Dedifferentiated amniotic fluid mesenchymal stem cell (primary cell): ENCODE measurements at regions not wholly inside any gene's neighbourhood (a gene's known extent, or its start where the extent isn't known, plus 50 kb on each side); places are given as distances from the start of the nearest gene placed in this dataset.

Source experiments
- DNase-seq: peaks from one replicate; pipeline ENCODE4 v3.0.0-alpha.2; 2016; ENCODE audit errors: extremely low spot score

DNA sequence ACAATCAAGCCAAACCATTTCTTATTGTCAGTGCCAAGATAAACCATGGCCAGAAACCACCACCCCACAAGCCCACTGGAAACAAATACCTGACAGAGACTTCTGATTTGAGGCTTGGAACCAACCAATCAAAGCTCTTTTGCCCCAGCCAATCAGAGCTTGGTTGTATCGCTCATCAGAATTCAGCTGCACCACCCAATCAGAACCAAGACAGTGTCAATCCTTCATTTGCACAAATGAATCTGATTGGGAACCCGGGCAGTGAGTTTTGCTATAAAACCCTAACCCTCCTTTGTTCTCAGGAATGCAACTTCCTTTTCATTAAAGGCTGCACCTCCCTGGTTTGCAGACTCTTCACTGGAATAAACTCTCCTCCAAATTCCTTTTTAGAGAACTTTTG lies 87.4 kb downstream of the ELAPOR2 start:
- no peak for DNase-seq

DNA sequence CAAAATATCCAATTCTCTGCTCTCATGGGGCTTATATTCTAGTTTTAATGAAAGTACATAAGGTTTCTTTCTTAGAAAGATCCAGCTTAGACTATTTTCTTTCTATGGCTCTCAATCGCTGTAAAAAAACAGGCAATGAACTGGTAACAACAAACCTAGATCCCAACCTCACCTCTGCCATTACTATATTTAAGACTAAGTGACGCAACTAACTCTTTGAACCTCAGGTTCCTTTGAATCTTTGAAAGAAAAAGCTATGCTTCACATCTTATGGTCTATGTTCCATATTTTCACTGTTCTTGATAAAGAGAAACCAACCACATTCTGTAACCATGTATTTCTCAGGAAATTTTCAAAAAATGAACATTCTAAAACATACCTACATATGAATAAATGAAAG lies 88.5 kb downstream of the ELAPOR2 start:
- no peak for DNase-seq

DNA sequence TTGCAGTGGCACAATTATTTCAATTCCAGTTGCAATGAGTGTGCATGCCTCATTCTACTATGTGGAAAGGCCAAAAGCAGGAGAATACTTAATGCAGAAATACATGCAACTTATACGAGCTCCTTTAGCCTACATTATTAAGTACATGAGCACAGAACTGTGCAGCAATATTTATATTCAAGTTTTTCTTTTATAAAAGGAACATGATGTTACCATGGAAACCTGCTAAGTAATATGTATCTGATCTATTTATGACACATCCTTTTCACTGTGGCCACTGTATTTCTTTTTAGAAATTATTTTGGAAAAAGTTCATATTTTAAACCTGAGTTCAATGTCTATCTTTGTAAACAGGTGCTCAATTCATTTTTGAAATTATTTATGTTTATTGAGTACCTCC lies 88.9 kb downstream of the ELAPOR2 start:
- no peak for DNase-seq

DNA sequence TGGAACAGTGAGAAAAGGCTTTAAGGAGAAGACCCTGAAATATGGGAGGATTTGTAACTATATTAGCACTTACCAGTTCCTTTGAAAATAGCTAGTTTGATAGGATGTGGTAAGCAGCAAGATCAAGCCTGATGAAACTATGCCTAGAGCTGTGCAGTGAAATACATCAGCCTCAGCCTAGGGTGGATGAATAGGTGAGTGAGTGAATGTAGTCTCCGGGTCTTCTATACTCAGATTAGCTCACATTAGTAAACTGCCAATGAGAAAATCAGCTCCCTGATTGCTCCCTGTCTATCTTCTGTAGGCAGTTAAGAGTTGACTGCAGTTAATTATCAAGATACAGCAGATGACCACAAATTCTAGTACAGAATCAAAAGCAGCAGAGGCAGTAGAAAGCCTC lies 89.6 kb downstream of the ELAPOR2 start:
- DNase-seq, result no peak

DNA sequence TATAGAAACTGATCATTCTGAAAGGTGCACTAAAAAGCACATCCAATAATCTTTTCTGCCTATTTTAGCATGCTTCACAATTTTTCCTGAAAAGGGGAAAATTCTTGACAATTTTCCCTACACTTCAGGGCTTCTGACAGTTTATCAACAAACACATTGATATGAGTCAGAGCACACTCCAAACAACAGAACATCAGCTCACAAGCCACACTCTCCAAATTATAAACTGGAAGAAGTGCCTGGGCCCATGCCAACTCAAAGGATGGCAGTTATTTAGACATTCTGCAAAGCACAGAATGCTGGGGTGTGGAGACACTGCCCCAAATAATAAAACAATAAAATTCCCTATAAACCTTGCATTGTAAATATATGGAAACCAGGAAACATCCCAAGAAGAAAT lies 90.8 kb downstream of the ELAPOR2 start:
- no peak for DNase-seq

DNA sequence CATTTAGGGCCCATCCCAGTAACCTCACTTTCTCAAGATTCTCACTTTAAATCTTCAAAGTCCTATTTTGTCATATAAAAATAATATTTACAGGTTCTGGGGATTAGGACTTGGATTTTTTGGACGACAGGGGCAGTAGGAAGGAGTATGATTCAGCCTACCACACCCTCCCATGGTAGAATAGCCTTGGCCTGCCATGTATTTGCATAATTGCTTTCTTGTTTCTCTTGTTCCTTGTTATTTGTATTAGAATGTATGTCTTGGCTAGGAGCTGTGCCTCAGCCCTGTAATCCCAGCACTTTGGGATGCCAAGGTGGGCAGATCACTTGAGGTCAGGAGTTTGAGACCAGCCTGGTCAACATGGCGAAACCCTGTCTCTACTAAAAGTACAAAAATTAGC lies 92.5 kb downstream of the ELAPOR2 start:
- no peak for DNase-seq

DNA sequence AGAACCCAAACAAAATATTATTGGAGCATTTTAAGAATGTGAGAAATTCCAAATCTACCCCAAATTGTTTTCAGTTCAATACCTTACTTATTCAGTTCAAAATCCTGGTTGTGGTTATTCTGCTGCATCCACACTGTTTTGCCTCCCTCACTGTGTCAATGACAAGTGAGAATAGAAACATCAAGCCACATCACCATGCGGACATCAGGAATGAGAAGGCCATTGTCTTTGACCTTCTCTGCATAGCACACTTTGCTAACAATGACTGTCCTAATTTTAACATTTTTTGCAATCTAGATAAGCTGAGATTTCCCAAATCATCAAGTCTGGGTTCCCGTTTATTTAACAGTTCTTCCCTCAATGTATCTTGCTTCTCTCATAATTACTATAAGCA lies 93.7 kb downstream of the ELAPOR2 start:
- no peak for DNase-seq

DNA sequence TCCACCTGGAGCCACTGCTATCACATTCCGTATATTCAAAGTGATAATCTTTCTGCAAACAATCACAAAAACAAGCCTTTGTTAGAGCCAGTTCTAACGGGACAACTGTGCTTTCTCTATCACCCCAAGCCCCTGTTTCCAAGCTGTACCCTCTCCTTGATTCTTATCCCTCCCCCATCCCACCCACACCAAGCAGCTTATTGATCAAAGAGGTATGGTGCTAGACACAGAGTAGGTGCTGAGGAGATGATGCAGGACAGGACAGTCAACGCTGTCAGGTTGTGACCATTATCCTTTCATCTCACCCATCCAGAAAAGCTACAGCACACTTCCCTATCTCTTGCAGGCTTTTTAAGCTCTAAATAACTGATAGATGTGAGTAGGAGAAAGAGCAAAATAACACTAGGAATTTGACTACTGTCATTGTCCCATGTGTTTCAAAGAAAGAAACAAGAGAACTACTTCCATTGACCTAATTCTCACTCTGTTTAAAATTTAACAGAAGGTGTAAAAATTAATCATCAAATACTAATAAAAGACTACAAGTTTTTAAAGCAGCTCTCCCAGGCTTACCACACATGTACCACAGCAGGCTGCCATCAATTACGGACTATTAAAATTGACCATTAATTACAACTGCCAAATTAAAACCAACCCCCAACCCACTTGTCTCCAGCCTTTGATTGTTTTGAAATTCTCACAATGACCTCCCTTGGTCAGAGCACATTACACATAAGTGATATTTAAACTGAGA lies 94.3 kb downstream of the ELAPOR2 start:
- DNase-seq, result no peak

DNA sequence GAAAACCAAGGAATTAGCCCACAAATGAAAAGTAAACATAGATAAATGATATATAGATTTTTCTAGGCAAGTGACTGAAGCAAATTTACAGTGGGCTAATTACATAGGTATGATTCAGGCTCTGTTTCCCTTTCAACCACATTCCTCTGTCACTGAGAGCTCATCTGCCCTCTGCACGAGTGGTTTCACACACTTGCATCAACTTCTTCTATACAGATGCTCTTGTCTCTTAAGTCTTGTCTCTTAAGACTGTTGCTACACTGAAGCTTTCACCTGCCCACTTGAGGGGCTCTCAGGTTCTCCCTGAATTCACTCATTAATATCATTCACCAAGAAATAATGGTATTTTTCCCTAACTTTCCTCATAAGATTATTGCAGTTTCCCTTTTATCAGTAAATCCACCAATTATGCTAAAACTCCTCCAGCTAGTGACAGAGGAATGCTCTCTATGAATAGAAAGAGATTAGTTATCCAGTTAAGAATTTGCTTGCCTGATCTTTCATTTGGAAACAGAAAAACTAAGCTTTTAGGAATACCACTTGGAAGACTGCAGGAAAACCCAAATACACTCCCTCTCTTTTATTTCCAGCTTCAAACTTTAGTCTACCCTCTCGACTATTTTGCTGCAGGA lies 95.7 kb downstream of the ELAPOR2 start:
- DNase-seq, result no peak

DNA sequence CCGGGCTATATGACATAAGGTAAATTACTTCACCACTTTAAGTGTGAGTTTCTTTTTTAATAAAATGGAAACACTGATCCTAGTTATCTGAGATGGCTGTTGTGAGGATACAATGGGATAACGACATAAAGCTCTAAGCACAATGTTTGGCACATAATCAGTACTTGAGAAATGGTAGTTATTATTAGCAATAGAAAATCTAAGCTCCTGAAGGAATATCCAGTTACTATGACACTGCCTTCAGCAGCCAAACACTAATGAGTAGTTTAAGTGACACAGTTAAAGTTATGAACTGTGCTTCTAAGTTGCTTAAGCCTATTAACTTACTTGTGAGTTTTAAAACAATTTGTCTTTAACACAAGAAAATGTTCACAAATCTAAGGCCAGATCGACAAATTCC lies 96.8 kb downstream of the ELAPOR2 start:
- DNase-seq, result no peak

DNA sequence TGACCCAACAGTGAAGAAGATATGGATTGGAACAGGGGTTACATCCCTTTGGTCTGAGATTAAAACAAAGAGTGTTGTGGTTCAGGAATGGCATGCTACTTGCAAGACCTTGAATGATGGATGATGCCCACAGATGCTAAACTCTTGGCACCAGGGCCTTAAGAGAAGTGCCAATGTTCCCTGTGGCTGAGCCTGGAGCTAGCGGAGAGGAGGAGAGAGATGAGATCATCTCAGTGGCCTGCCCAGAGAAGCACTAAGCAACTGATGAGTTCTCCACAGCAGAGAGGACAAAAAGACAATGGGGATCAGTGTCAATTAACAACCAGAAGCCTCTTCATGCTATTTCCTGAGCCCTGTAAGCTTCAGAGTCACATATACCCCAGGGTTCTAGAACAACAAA lies 97.8 kb downstream of the ELAPOR2 start:
- no peak for DNase-seq

DNA sequence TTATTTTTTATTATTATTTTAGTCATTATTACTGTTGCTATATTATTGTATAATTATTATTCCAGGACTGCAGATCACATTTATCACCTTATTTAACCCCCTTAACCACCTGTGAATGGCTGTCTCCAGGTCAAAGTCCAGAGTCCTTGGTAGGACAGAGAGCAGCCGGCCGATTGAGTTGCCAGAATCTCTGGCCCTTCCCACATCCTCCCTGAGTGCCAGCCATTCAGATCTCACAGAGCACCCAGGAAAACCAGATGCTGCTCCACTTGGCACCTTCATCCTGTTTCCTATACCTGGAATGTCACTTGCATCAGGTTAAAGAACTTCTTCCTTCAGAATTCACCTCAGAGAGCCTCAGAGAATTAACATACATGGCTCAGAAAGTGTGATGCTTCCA lies 101.1 kb downstream of the ELAPOR2 start:
- no peak for DNase-seq

DNA sequence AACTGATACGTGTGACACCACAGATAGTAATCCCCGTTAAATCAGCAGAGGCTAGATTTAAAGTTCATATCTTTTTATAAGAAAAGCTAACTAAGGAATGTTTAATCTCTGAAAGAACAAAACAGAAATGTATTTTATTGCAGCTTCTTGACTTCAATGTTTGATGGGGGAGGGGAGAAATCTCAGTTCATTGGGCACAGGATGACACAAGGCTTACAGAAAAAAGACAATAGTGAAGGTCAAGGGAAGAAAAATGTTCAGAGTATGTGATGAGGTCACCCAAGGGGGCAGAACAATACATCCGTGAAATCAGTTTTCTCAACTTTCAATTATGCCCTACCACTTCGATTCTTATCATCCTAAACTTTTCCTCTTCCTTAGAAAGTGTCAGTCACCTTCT lies 102.9 kb downstream of the ELAPOR2 start:
- no peak for DNase-seq

DNA sequence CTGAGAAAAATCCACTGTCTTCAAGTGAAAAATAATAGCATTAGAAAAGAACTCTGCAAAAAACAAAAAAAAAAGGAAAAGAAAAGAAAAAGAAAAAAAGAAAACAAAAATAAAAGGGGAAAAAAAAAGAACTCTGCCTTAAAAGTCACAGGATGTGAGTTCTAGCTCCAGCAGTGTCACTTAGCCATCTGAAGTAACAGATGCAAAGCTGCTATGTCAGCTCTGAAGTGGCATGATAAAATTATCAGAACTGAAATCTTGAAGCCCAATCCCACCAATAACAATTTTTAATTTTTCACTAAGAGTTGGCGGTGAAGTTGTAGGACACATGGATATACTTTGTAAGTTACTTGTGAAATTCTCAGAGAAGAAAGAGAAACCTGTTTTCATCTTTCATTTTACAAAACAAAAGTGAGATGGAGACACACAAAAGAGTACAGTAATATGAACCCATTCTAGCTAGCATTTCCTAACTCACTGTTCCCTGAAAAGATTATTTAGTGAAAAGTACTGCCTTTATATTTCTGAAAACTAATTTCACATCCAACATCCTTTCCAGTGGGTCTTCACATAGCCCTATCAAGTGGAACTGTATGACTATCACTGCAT lies 103.5 kb downstream of the ELAPOR2 start:
- no peak for DNase-seq

DNA sequence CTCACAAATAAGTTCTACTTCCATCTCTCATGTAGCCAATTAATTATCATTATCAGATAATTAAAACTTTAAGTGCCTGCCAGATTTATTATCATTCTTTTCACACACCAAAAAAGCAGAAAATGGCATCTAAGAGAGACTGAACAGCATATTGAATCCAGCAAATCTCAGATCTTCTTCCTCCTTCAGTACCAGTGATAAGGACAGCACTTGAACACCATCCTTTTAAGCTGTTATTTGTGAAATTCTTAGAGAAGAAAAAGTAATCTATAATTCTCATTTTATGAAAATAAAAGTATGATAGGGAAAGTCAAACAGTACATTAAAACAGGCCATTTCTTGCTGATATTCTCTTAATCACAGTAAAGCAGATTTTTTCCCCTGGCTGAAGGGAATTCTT lies 104.5 kb downstream of the ELAPOR2 start:
- DNase-seq, result no peak

DNA sequence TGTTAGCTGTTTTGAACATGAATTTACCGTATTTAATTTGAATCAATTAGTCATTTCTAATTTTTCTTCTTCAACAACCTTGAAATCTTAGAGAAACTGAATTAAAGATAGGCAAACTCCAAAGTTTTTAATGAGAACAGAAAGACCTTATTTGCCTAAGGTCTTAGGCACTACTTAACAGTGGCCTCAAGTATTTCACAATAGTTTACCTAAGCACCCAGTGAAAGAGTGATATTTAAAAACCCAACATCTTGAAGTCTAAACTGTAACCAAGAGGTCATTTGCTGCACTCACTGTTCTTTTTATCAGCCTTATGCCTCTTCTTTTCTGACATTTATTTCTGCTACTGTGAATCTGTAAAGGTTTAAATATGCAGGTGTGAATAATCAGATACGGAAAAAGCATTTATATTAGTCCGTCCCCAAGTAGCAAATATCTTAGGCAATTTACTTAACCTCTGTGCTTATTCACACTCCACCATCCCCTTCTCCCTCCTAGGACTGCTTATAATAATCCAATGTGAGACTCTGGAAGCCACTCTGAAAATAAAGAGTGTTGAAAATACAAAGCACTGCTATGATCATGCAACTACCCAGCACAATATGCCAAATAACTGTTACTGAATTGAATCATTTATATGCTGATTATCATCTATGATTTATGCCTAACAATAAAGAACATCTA lies 105.7 kb downstream of the ELAPOR2 start:
- DNase-seq, result no peak

DNA sequence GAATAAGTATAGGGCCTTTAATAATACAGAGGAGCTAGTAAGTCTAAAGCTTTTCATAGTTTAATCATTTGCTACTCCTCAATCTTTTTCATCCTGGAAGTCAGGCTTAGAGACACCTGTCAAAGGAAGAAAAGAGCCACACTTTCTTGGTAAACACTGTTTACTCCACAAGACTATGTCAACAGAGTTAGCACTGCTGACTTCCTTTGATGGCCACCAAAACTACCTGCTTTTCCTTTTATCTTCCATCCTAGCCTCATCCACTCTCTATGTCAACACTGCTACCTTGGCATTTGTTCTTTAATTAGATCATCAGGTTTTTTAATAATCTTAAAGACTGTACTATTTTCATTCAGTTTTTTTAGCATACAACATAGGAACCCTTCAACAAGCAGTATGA lies 106.2 kb downstream of the ELAPOR2 start:
- DNase-seq, result no peak

DNA sequence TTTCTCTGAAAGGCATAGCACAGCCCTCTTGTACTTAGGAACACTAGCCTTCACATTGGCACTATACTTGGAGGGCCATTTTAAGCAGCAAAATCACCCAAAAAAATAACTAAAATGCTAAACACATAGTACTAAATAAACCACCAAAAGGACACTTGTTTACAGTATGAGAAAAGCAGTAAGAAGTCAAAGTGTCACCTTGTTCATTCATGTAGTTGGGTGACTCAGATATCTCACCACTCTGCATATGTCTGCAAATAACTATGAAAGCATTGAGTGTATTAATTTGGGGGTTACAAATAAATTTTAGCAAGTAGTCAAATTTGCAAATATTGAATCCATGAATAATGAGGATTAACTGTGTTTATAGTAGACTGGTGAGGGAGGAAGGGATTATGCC lies 107.6 kb downstream of the ELAPOR2 start:
- no peak for DNase-seq

DNA sequence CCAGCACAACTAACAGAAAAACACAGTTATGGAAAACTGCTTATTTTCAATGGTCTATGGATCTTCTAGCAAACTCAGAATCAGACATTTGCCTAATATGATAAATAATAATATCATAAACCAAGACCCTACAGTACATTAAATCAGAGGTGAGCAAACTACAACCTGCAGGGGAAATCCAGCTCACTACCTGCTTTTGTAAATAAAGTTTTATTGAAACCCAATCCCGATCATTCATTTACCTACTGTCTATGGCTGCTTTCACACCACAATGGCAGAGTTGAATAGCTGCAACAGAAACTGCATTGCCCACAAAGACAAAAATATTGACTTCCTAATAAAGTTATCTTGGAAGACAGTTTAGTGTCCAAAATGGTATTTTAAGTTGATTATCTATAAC lies 108.5 kb downstream of the ELAPOR2 start:
- no peak for DNase-seq

DNA sequence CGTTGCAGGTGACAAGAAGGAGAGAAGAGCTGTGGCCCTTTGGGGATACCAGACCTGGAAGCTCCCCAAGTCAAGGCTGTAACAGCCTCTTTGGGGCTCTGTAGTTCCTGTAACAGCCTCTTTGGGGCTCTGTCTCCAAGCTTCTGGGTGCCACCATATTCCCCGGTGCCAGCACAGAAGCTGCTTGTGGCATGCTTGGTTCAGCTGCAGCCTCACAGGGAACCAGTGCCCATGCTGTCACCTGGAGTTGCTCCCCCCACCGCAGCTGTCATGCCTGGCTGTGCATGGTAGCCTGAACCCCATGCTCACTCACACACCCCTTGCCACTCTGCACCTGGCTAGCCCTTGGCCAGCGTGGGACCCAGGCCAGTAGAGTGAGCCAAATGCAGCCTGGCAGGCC lies 109.1 kb downstream of the ELAPOR2 start:
- no peak for DNase-seq

DNA sequence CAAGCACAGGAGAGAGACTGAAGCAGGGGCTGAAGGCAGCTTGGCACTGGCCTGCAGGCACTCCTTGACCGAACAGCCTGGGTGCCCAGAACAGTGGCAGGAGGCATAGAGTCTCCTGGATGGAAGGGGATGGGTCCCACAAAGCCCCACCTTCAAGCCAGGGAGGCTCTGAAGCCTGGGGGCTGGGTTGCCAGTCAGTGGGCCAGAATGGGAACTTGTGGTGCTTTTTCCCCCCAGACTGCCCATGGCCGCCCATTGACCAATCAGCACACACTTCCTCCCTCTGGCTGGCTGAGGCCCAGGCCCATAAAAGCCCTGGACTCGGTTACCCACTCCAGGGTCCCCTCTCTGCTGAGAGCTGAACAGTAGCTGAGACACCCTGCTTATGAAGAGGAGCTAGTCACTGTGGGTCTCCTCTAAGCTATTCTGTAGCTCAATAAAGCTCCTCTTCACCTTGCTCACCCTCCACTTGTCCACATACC lies 109.6 kb downstream of the ELAPOR2 start:
- no peak for DNase-seq

DNA sequence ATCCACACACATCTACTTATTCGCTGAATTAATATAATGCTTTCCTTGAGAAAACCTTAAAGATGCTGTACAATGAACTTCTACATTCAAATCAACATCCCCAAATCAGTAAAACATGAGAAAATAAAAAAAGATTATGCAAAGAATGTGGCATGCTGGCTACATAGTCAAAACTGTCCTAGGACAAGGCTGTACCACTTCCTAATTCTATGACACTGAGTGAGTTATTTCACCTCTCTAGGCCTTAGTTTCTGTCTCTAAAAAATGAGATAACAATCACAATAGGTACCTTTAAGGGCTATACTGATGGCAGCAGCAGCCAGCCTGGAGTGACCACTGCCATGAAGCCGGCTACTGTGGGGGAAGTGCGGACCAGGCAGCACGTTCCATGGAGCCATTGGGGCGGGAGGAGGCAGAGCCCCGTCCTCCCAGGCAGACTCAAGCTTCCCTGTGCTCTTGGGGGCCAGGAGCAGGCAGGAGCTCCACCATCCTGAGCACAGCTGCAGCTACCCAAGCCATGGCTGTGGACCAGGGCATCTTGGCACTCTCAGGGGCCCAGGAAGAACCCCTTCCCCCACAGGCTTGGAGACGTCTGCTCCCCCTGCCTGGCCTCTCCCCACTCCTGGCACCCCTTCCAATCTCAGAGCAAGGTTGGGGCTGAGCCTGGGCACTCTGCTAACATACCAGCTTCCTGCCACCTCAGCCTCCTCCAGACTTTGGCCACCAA lies 110.2 kb downstream of the ELAPOR2 start:
- DNase-seq, result no peak
